GM12872 (cell line): ENCODE measurements at regions not wholly inside any gene's neighbourhood (a gene's known extent, or its start where the extent isn't known, plus 50 kb on each side); places are given as distances from the start of the nearest gene placed in this dataset.

ENCODE experiments used
- TF ChIP-seq, protein P1 (sequence below): IDR thresholded peaks from 3 replicates; pipeline ENCODE4 v1.5.1; 2011; ENCODE audit warnings: low read depth, mild to moderate bottlenecking, low read length, moderate library complexity; ENCODE audit not compliant: insufficient read depth

DNA sequence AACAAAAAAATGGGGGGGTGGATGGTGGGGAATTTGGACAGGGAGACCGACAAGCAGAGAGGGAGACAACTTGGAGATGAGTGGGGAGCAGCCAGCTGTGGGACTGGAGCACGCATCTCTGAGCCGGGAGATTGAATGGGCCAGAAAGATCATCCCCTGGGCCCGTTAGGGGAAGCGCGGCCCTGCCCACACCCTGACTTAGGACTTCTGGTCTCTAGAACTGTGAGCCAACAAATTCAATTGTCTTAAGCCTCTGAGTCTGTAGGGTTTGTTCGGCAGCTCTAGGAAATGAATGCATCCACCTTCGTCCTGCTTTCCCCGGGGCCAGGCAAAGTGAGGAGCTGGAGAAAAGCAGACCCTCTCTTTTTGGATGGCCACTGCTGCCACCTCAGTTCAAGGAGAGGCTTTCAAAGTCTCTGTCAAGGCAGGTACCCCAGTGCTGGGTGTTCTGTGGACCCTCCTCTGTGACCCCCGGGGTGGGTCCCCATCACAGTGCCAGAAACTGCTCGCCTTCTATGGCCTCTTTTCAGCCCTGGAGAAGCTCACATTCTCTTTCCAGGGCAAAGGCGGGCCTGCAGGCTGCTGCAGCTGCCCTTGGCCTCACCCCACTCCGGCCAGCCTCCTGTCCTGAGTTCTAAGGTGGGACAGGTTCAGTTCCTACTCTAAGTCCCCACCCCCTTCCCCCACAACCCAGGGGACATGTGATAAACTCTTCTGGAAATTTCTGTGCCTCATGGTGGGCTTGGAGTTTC is 423.2 kb downstream of the RPS24 start:
- TF ChIP-seq, protein P1, sequence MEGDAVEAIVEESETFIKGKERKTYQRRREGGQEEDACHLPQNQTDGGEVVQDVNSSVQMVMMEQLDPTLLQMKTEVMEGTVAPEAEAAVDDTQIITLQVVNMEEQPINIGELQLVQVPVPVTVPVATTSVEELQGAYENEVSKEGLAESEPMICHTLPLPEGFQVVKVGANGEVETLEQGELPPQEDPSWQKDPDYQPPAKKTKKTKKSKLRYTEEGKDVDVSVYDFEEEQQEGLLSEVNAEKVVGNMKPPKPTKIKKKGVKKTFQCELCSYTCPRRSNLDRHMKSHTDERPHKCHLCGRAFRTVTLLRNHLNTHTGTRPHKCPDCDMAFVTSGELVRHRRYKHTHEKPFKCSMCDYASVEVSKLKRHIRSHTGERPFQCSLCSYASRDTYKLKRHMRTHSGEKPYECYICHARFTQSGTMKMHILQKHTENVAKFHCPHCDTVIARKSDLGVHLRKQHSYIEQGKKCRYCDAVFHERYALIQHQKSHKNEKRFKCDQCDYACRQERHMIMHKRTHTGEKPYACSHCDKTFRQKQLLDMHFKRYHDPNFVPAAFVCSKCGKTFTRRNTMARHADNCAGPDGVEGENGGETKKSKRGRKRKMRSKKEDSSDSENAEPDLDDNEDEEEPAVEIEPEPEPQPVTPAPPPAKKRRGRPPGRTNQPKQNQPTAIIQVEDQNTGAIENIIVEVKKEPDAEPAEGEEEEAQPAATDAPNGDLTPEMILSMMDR = no peak

DNA sequence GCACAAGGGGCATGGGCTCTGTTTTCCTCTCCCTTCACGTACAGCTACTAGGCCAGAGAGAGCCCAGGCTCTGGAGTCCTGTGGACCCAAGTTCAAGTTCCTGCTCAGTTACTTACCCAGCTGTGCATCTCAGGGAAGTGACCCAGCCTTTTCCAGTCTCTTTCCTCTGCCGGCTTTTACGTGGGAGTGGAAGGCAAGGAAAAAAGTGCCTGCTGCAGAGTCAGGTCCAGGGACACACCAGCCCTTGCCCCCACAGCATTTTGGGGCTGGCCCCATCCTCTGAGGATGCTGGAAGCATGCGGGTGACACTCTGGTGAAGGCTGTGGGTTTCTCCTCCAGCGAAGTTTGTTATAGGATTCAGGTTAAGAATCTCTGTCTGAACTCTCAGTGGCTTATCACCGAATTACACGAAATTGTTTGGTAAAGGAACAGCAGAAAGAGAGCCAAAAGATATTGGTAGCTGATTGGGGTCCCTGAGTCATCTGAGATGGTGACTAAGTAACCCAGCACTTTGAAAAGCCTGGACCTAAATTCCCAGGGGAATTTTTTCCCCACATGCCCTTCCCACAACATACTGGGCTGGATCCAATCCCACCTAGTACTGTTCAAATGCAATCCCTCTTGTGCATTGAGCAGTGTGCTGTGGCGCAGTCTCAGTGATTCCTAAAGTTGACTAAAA is 424.3 kb downstream of the RPS24 start:
- TF ChIP-seq, protein P1 = no peak

GRCh38 chr10:78458983-78459638 is 425.4 kb downstream of the RPS24 start:
- TF ChIP-seq, protein P1 = no peak

- TF ChIP-seq, protein P1 = no peak
Observed at GRCh38 chr10:78459639-78460037, 426.0 kb downstream of the RPS24 start.

- TF ChIP-seq, protein P1 = no peak
Observed at GRCh38 chr10:78460204-78460603, 426.5 kb downstream of the RPS24 start.

DNA sequence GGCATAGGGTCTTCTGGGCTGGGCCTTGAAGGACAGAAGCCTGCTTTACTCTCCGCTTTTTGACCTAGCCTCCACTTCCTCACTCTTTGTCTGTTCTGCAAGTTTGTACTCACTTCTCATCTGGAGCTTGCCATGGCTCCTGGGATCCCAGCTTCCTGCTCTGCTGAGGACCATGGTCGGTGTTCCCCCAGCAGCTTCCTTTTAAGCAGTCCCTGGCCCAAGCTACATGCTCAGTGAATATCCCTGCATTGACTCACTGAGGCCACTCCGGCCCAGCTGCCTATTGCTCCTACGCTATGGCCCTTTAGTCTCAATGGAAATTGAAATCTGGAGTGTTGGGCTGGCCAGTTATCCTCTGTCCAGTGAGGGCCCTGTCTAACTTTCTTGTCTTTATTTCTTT is 427.7 kb downstream of the RPS24 start:
- TF ChIP-seq, protein P1 = no peak

- TF ChIP-seq, protein P1 = no peak
Observed at GRCh38 chr10:78462176-78462575, 428.5 kb downstream of the RPS24 start.
